Prostate gland (tissue), 2 donors: ENCODE measurements at regions not wholly inside any gene's neighbourhood (a gene's known extent, or its start where the extent isn't known, plus 50 kb on each side); places are given as distances from the start of the nearest gene placed in this dataset.

Source experiments
- DNase-seq: peaks from one replicate; pipeline ENCODE4 v3.0.0-alpha.2; 2019; ENCODE audit warnings: low spot score
- H3K27ac ChIP-seq, 2 donors: fragments of 200-600 bp; sonication (generic); 2 replicates each; pipeline ENCODE4 v1.5.1; 2017 to 2019
- H3K27me3 ChIP-seq: fragments of 200-600 bp; sonication (generic); replicated peaks from 2 replicates; pipeline ENCODE4 v1.5.1; 2019; ENCODE audit not compliant: insufficient read depth
- H3K36me3 ChIP-seq, 2 donors: fragments of 200-600 bp; sonication (generic); 1 replicate in 1 of 2; 2 replicates in 1 of 2; pipeline versions ENCODE4 v1.5.1 to v1.8.1; 2017 to 2019
- H3K4me1 ChIP-seq: fragments of 200-600 bp; sonication (generic); replicated peaks from 2 replicates; pipeline ENCODE4 v1.5.1; 2019
- H3K4me3 ChIP-seq, 2 donors: fragments of 200-600 bp; sonication (generic); 2 replicates each; pipeline ENCODE4 v1.5.1; 2017 to 2019
- H3K9me3 ChIP-seq: fragments of 200-600 bp; sonication (generic); 2 replicates; pipeline ENCODE4 v1.5.1; 2017
- CTCF ChIP-seq, 4 experiments: fragments of 200-600 bp in 2 of 4; fragments of 450-650 bp in 2 of 4; sonication (generic) in 2 of 4; IDR thresholded peaks; 1 replicate in 3 of 4; 2 replicates in 1 of 4; pipeline ENCODE4 v1.5.1; 2016 to 2019; ENCODE audit warnings: antibody characterized with exemption in 4 of 4, mild to moderate bottlenecking in 2 of 4, moderate library complexity in 2 of 4
- POLR2A ChIP-seq: fragments of 450-650 bp; IDR thresholded peaks from one replicate; pipeline ENCODE4 v1.6.1; 2016; ENCODE audit warnings: antibody characterized with exemption, mild to moderate bottlenecking
- POLR2AphosphoS5 ChIP-seq: sonication (generic); formaldehyde crosslinking; IDR thresholded peaks from one replicate; pipeline ENCODE4 v1.6.1; 2017; ENCODE audit warnings: antibody characterized with exemption
- WGBS: methylation state at CpG from one replicate; pipeline ENCODE4 v1.1.5; 2018; 5-methylcytosine and 5-hydroxymethylcytosine counted together
- intact Hi-C: fragments of 100-400 bp; cut with DNase I; formaldehyde crosslinking; loops from one replicate; pipeline ENCODE4 v1.14.2; 2022

- no peak for DNase-seq
- Histone ChIP-seq H3K36me3 (no peaks in the 10 kb centered on the region), H3K4me1 (no peaks in the 10 kb centered on the region), H3K4me3 (no peak overlapping the region), H3K27ac (no peak overlapping the region), H3K9me3 (no peaks in the 10 kb centered on the region), H3K27me3 (no peaks in the 10 kb centered on the region)
- 55% methylated on average over 8 of the region's 8 CpGs for WGBS
- TF ChIP-seq POLR2A (no peak), CTCF (IDR thresholded peaks at IDR 0.05) (no peak), POLR2AphosphoS5 (no peak)
- intact Hi-C loops, result no loop called here
Measured at GRCh38 chr1:118275472-118276115, 90.6 kb upstream of the SPAG17 start.

GRCh38 chr1:118272884-118273283, 87.9 kb upstream of the SPAG17 start:
- no peak overlapping the region for H3K4me3 ChIP-seq
- H3K27me3 ChIP-seq, result no peaks in the 10 kb centered on the region
- no peaks in the 10 kb centered on the region for H3K36me3 ChIP-seq
- H3K4me1 ChIP-seq, result no peaks in the 10 kb centered on the region
- TF ChIP-seq POLR2A, result no peak
- TF ChIP-seq POLR2AphosphoS5, result no peak
- TF ChIP-seq CTCF (IDR thresholded peaks at IDR 0.05), result no peak
- H3K9me3 ChIP-seq, result no peaks in the 10 kb centered on the region
- H3K27ac ChIP-seq, result no peak overlapping the region
- DNase-seq, result no peak
- 66% methylated on average over 5 of the region's 5 CpGs for WGBS
- intact Hi-C loops, result no loop called here

DNA sequence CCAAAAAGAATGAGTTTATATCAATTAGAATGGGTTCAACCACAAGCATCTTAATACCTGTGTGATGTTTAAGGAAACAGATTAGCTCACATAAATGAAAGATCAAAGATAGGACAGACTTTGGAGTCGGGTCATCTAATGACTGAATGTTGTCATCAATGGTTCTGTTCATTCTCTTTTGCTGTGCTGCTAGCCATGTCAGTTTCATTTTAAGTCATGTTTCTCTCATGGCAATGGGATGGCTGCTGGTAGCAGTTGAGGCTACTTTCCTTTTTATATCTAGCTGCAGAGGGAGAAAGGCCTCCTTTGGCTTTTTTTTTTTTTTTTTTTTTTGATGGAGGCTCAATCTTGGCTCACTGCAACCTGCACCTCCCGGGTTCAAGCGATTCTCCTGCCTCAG, 86.9 kb upstream of the SPAG17 start:
- H3K4me3 ChIP-seq, result no peak overlapping the region
- WGBS, result 92% methylated on average over 3 of the region's 3 CpGs
- H3K36me3 ChIP-seq, result no peaks in the 10 kb centered on the region
- intact Hi-C loops, result no loop called here
- H3K27me3 ChIP-seq, result no peaks in the 10 kb centered on the region
- TF ChIP-seq POLR2A (no peak), CTCF (IDR thresholded peaks at IDR 0.05) (no peak), POLR2AphosphoS5 (no peak)
- no peaks in the 10 kb centered on the region for H3K9me3 ChIP-seq
- no peak overlapping the region for H3K27ac ChIP-seq
- no peak for DNase-seq
- H3K4me1 ChIP-seq, result no peaks in the 10 kb centered on the region

- Histone ChIP-seq H3K4me1 (no peaks in the 10 kb centered on the region), H3K36me3 (no peaks in the 10 kb centered on the region), H3K27me3 (no peaks in the 10 kb centered on the region), H3K27ac (no peak overlapping the region), H3K9me3 (no peaks in the 10 kb centered on the region), H3K4me3 (no peak overlapping the region)
- no peak for DNase-seq
- intact Hi-C loops, result no loop called here
- 54% methylated on average over 2 of the region's 2 CpGs for WGBS
- TF ChIP-seq CTCF (IDR thresholded peaks at IDR 0.05) (no peak), POLR2A (no peak), POLR2AphosphoS5 (no peak)
Measured at GRCh38 chr1:118269598-118269997, 84.6 kb upstream of the SPAG17 start.

GRCh38 chr1:118266436-118266835, 81.4 kb upstream of the SPAG17 start:
- DNase-seq, result no peak
- no peaks in the 10 kb centered on the region for H3K9me3 ChIP-seq
- H3K4me1 ChIP-seq, result no peaks in the 10 kb centered on the region
- no peak overlapping the region for H3K27ac ChIP-seq
- no peak overlapping the region for H3K4me3 ChIP-seq
- WGBS, result 65% methylated on average over 3 of the region's 3 CpGs
- intact Hi-C loops, result no loop called here
- H3K36me3 ChIP-seq, result no peaks in the 10 kb centered on the region
- H3K27me3 ChIP-seq, result no peaks in the 10 kb centered on the region
- no peak for TF ChIP-seq POLR2AphosphoS5
- no peak for TF ChIP-seq POLR2A
- no peak for TF ChIP-seq CTCF (IDR thresholded peaks at IDR 0.05)
